GM12878 (cell line): ENCODE measurements at regions not wholly inside any gene's neighbourhood (a gene's known extent, or its start where the extent isn't known, plus 50 kb on each side); places are given as distances from the start of the nearest gene placed in this dataset.

ENCODE experiments used
- BMI1 ChIP-seq: fragments of 450-650 bp; IDR thresholded peaks from 2 replicates; pipeline ENCODE4 v1.6.1; 2016; ENCODE audit warnings: mild to moderate bottlenecking, moderate library complexity, borderline replicate concordance
- CREM ChIP-seq: IDR thresholded peaks from 2 replicates; pipeline ENCODE4 v1.6.1; 2014; ENCODE audit warnings: antibody characterized with exemption, low read depth
- EZH2 ChIP-seq: IDR thresholded peaks from 2 replicates; pipeline ENCODE4 v1.6.1; 2012; ENCODE audit warnings: low read depth, mild to moderate bottlenecking, control low read depth, inconsistent platforms, low read length, borderline replicate concordance; ENCODE audit not compliant: control insufficient read depth
- FOXK2 ChIP-seq: fragments of 450-650 bp; IDR thresholded peaks from 2 replicates; pipeline ENCODE4 v1.6.1; 2017; ENCODE audit warnings: mild to moderate bottlenecking, moderate library complexity
- HDGF ChIP-seq: fragments of 450-650 bp; IDR thresholded peaks from 2 replicates; pipeline ENCODE4 v1.6.1; 2016; ENCODE audit warnings: antibody characterized with exemption
- HSF1 ChIP-seq: fragments of 150-350 bp; IDR thresholded peaks from 2 replicates; pipeline ENCODE4 v1.6.1; 2014; ENCODE audit warnings: mild to moderate bottlenecking, low read depth, low read length
- RAD21 ChIP-seq: IDR thresholded peaks from 2 replicates; pipeline ENCODE4 v1.6.1; 2011; ENCODE audit warnings: mild to moderate bottlenecking, low read depth, low read length, moderate library complexity; ENCODE audit not compliant: insufficient read depth
- RELA ChIP-seq: fragments of 450-650 bp; IDR thresholded peaks from 2 replicates; pipeline ENCODE4 v1.8.0; 2014; ENCODE audit warnings: borderline replicate concordance; ENCODE audit not compliant: partially characterized antibody
- RUNX3 ChIP-seq: IDR thresholded peaks from 2 replicates; pipeline ENCODE4 v1.6.1; 2012; ENCODE audit warnings: low read length, inconsistent platforms
- SPI1 ChIP-seq: IDR thresholded peaks from 2 replicates; pipeline ENCODE4 v1.6.1; 2011; ENCODE audit warnings: low read depth, mild to moderate bottlenecking, low read length, moderate library complexity, borderline replicate concordance; ENCODE audit not compliant: insufficient read depth
- SRF ChIP-seq, 2 experiments: IDR thresholded peaks; 2 replicates each; pipeline ENCODE4 v1.6.1; 2011; ENCODE audit warnings: low read depth in 2 of 2, low read length in 2 of 2, mild to moderate bottlenecking in 1 of 2, moderate library complexity in 1 of 2
- TCF3 ChIP-seq: IDR thresholded peaks from 2 replicates; pipeline ENCODE4 v1.6.1; 2012; ENCODE audit warnings: low read depth, mild to moderate bottlenecking, low read length, borderline replicate concordance; ENCODE audit not compliant: insufficient read depth
- TF ChIP-seq, protein P1 (sequence below): fragments of 450-650 bp; IDR thresholded peaks from 2 replicates; pipeline ENCODE4 v1.6.1; 2017; ENCODE audit warnings: mild to moderate bottlenecking, moderate library complexity
- TF ChIP-seq, protein P2 (sequence below): fragments of 450-650 bp; IDR thresholded peaks from 2 replicates; pipeline ENCODE4 v1.6.1; 2017; ENCODE audit warnings: mild to moderate bottlenecking
- TF ChIP-seq, protein P3 (sequence below): fragments of 450-650 bp; IDR thresholded peaks from 2 replicates; pipeline ENCODE4 v1.6.1; 2017; ENCODE audit warnings: mild to moderate bottlenecking, moderate library complexity

DNA sequence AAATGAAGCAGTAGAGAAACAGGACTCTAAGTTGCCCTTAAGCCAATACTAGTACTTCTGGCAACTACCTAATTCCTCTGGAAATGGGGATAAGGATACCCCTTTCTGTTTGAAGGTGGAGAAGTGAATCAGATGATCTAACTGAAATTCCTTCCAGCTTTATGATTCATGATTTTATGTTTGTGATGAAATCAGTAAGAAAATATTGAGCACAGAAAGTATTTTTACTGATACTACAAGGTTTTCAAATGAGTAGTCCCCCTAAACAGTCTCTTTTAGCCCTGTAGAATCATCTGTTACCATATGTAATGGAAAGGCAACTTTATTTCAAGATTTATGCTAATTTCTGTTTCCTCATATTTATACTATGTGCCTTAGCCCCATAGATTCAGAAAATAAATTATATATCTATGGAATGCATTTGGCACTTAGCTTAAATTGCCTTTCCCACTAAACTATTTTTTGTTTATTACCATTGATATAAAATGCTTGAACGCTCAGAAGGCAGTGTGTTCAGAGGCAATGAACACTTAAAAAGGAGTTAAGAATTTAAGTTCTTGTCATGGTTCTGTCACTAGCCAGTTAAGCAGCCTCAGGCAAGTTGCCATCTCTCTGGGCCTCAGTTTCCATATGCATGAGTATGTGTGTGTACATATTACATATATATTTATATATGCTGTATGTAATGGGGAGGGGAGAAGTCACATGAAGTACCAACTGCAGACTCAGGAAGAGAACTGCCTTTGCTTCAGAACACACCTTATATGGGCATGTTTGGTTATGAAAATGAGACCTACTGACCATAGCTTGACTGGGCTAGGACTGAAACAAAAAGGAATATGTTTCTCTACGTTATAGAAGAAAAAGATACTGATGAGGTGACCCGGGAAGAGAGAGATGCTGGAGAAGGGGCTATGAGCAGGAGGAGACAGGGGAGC lies 97.7 kb downstream of the CDC42EP3 start (continued):
- TF ChIP-seq CREM, result no peak
- no peak for TF ChIP-seq HSF1
- peak; percentile 15; the same call in 1 of the 2 replicates for TF ChIP-seq RAD21
- peak; percentile 94 to 99 for TF ChIP-seq SRF (IDR thresholded peaks at IDR 0.05; ENCODE audit: low read depth in 2 of 2, low read length in 2 of 2)
- peak; percentile 38; the same call in 1 of the 2 replicates for TF ChIP-seq RUNX3
- peak; percentile 40; the same call in 1 of the 2 replicates for TF ChIP-seq HDGF
- no peak for TF ChIP-seq EZH2
- 0 out of 2 replicates have a peak, but pooled peaks have one; percentile 22 for TF ChIP-seq BMI1
- TF ChIP-seq, protein P1, sequence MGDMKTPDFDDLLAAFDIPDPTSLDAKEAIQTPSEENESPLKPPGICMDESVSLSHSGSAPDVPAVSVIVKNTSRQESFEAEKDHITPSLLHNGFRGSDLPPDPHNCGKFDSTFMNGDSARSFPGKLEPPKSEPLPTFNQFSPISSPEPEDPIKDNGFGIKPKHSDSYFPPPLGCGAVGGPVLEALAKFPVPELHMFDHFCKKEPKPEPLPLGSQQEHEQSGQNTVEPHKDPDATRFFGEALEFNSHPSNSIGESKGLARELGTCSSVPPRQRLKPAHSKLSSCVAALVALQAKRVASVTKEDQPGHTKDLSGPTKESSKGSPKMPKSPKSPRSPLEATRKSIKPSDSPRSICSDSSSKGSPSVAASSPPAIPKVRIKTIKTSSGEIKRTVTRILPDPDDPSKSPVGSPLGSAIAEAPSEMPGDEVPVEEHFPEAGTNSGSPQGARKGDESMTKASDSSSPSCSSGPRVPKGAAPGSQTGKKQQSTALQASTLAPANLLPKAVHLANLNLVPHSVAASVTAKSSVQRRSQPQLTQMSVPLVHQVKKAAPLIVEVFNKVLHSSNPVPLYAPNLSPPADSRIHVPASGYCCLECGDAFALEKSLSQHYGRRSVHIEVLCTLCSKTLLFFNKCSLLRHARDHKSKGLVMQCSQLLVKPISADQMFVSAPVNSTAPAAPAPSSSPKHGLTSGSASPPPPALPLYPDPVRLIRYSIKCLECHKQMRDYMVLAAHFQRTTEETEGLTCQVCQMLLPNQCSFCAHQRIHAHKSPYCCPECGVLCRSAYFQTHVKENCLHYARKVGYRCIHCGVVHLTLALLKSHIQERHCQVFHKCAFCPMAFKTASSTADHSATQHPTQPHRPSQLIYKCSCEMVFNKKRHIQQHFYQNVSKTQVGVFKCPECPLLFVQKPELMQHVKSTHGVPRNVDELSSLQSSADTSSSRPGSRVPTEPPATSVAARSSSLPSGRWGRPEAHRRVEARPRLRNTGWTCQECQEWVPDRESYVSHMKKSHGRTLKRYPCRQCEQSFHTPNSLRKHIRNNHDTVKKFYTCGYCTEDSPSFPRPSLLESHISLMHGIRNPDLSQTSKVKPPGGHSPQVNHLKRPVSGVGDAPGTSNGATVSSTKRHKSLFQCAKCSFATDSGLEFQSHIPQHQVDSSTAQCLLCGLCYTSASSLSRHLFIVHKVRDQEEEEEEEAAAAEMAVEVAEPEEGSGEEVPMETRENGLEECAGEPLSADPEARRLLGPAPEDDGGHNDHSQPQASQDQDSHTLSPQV, result peak; percentile 74; the same call in 1 of the 2 replicates
- TF ChIP-seq TCF3, result no peak
- TF ChIP-seq, protein P2, sequence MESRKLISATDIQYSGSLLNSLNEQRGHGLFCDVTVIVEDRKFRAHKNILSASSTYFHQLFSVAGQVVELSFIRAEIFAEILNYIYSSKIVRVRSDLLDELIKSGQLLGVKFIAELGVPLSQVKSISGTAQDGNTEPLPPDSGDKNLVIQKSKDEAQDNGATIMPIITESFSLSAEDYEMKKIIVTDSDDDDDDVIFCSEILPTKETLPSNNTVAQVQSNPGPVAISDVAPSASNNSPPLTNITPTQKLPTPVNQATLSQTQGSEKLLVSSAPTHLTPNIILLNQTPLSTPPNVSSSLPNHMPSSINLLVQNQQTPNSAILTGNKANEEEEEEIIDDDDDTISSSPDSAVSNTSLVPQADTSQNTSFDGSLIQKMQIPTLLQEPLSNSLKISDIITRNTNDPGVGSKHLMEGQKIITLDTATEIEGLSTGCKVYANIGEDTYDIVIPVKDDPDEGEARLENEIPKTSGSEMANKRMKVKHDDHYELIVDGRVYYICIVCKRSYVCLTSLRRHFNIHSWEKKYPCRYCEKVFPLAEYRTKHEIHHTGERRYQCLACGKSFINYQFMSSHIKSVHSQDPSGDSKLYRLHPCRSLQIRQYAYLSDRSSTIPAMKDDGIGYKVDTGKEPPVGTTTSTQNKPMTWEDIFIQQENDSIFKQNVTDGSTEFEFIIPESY, result peak; percentile 33; the same call in 1 of the 2 replicates
- no peak for TF ChIP-seq FOXK2
- no peak for TF ChIP-seq RELA
- no peak for TF ChIP-seq SPI1
- TF ChIP-seq, protein P3, sequence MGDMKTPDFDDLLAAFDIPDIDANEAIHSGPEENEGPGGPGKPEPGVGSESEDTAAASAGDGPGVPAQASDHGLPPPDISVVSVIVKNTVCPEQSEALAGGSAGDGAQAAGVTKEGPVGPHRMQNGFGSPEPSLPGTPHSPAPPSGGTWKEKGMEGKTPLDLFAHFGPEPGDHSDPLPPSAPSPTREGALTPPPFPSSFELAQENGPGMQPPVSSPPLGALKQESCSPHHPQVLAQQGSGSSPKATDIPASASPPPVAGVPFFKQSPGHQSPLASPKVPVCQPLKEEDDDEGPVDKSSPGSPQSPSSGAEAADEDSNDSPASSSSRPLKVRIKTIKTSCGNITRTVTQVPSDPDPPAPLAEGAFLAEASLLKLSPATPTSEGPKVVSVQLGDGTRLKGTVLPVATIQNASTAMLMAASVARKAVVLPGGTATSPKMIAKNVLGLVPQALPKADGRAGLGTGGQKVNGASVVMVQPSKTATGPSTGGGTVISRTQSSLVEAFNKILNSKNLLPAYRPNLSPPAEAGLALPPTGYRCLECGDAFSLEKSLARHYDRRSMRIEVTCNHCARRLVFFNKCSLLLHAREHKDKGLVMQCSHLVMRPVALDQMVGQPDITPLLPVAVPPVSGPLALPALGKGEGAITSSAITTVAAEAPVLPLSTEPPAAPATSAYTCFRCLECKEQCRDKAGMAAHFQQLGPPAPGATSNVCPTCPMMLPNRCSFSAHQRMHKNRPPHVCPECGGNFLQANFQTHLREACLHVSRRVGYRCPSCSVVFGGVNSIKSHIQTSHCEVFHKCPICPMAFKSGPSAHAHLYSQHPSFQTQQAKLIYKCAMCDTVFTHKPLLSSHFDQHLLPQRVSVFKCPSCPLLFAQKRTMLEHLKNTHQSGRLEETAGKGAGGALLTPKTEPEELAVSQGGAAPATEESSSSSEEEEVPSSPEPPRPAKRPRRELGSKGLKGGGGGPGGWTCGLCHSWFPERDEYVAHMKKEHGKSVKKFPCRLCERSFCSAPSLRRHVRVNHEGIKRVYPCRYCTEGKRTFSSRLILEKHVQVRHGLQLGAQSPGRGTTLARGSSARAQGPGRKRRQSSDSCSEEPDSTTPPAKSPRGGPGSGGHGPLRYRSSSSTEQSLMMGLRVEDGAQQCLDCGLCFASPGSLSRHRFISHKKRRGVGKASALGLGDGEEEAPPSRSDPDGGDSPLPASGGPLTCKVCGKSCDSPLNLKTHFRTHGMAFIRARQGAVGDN, result peak; percentile 44; the same call in 1 of the 2 replicates
